GM19240 (cell line): ENCODE measurements at regions not wholly inside any gene's neighbourhood (a gene's known extent, or its start where the extent isn't known, plus 50 kb on each side); places are given as distances from the start of the nearest gene placed in this dataset.
"Not testable (repeated sequence)": the region's sequence is repeated elsewhere in the genome, so short reads cannot be mapped to it uniquely, and the experiment has no call there.

ENCODE experiments used
- DNase-seq: peaks from one replicate; pipeline ENCODE4 v3.0.0; 2011; ENCODE audit warnings: low spot score; ENCODE audit not compliant: insufficient read length

GRCh38 chr21:39083377-39084008 is 99.8 kb downstream of the PSMG1 start:
- DNase-seq, result no peak

GRCh38 chr21:39082656-39083376 is 100.4 kb downstream of the PSMG1 start:
- DNase-seq, result no peak

GRCh38 chr21:39080366-39080765 is 102.9 kb downstream of the PSMG1 start:
- DNase-seq, result no peak

- no peak for DNase-seq
These were observed 103.6 kb downstream of the PSMG1 start for GRCh38 chr21:39079617-39080016.

GRCh38 chr21:39078322-39079065 is 104.8 kb downstream of the PSMG1 start:
- no peak for DNase-seq

- no peak for DNase-seq
These were observed 105.4 kb downstream of the PSMG1 start for GRCh38 chr21:39077876-39078275.

GRCh38 chr21:39074508-39074907 is 108.7 kb downstream of the PSMG1 start:
- DNase-seq, result no peak

- DNase-seq, result no peak
These were observed 109.5 kb downstream of the PSMG1 start for GRCh38 chr21:39073717-39074116.

- DNase-seq, result no peak
These were observed 110.2 kb downstream of the PSMG1 start for GRCh38 chr21:39073063-39073462.

GRCh38 chr21:39072468-39072867 is 110.8 kb downstream of the PSMG1 start:
- no peak for DNase-seq

GRCh38 chr21:39071623-39072214 is 111.5 kb downstream of the PSMG1 start:
- no peak for DNase-seq

GRCh38 chr21:39069856-39070255 is 113.4 kb downstream of the PSMG1 start:
- not testable (repeated sequence) for DNase-seq

GRCh38 chr21:39066829-39067780 is 116.1 kb downstream of the PSMG1 start:
- no peak for DNase-seq

- DNase-seq, result no peak
These were observed 117.3 kb downstream of the PSMG1 start for GRCh38 chr21:39065917-39066316.

- no peak for DNase-seq
These were observed 118.8 kb downstream of the PSMG1 start for GRCh38 chr21:39064325-39065012.

- DNase-seq, result no peak
These were observed 119.7 kb downstream of the PSMG1 start for GRCh38 chr21:39063517-39063916.

GRCh38 chr21:39062196-39062595 is 121.1 kb downstream of the PSMG1 start:
- DNase-seq, result no peak

GRCh38 chr21:39061766-39062165 is 121.5 kb downstream of the PSMG1 start:
- DNase-seq, result no peak

- no peak for DNase-seq
These were observed 122.7 kb downstream of the PSMG1 start for GRCh38 chr21:39060485-39061083.

- DNase-seq, result no peak
These were observed 126.1 kb downstream of the PSMG1 start for GRCh38 chr21:39057121-39057520.
